Stimulated activated CD4-positive, alpha-beta T cell treated with anti-CD3 and anti-CD28 coated beads, Interleukin-4, amount 100 ng/mL, for 24 hours (primary cell): ENCODE measurements at regions not wholly inside any gene's neighbourhood (a gene's known extent, or its start where the extent isn't known, plus 50 kb on each side); places are given as distances from the start of the nearest gene placed in this dataset.
A peak's percentile ranks its signal among the peaks of the same experiment; 100 is the strongest.

ENCODE experiments used
- DNase-seq: peaks from one replicate; pipeline ENCODE4 v3.0.0-alpha.2; 2020

DNA sequence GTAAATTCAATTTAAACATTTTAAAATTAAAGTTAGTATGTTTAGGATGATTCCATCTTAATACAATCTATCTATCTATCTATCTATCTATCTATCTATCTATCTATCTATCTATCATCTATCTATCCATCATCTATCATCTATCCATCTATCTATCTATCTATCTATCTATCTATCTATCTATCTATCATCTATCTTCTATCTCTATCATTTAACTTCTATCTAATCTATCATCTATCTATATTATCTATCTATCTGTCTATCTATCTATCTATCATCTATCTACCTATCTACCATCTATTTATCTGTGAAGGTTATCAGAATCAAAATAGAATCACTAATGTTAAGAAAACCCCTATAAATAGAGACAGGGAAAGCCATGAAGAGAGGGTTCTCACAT, 78.3 kb downstream of the RAMP3 start:
- DNase-seq: no peak

DNA sequence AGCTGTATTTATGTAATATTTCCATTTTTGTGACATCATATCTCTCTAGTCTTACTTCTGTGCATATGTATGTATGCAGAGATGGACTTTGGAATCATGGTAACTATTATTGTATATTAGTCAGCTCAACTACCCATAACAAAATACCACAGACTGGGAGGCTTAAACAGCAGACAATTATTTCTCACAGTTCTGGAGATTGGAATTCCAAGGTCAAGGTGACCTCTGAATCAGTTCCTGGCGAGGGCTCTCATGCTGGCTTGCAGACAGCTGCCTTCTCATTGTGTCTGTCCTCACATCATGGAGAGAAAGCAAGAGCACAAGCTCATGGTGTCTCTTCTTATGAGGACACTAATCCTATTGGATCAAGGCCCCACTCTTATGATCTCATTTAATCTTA, 79.1 kb downstream of the RAMP3 start:
- no peak for DNase-seq

DNA sequence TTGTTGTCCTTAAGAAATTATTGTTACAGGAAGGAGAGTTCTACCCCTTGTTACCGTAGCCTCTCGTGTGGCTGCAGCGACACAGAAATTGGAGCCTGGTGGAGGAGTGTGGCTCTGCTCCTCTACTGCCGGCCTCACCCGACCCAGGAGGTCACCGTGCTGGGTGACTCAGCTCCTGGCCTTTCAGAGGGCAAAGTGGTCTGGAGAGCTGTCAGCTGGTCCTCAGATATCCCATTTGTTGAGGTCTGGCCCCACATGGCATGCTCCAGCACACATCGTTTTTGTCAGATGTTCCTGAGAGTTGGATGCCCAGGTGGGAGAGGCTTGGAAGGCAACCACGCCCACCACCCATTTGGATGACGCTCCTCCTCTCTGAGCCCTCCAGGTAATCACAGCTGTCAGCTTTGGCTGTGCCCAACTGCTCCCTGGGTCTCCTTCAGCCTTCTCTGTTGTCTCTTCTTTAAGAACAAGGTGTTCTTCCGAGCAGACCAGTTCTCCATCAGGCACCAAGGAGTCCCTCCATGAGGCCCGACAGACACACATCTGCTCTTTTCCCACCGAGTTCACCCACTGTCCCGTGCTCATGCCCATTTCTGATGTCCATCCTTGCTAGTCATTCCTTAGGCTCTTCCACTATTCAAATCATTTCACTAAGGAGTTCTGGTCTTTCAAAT, 80.3 kb downstream of the RAMP3 start:
- no peak for DNase-seq

DNA sequence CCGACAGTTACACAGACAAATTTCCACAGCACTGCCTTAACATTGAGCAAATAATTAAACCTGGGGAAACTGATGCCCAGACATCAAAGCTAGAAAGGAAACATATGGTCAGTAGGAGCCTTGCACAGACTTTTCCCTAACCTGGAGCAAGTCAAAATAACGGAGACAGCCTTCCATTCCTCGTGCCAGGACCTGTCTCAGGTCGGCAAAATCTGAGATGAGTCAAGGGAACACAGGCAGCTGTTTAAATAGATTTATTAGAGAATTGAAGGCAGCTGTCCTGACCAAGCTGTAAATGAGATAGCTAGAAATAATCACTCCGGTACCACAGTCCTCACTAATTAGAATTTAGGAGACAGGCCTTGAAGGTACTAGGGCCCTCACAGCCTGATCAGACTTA, 81.2 kb downstream of the RAMP3 start:
- DNase-seq: no peak

DNA sequence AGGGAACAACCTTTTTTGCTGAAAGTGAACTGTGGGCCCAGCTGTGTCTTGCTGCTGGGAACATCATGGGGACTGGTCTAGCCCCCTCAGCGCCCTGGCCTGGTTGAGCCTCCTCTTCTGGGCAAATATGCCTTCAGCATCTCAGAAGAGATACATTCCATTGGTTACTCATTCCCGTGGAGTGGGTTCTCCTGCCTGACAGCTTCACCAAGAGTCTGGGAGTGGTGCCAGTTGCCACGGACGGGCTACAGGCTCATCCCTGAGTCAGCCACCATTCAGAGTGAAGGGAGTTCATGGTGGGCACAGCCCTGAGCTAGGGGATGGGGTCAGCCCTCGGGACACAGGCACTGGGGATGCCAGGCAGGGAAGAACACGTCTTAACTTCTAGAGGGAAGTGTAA, 81.9 kb downstream of the RAMP3 start:
- no peak for DNase-seq

DNA sequence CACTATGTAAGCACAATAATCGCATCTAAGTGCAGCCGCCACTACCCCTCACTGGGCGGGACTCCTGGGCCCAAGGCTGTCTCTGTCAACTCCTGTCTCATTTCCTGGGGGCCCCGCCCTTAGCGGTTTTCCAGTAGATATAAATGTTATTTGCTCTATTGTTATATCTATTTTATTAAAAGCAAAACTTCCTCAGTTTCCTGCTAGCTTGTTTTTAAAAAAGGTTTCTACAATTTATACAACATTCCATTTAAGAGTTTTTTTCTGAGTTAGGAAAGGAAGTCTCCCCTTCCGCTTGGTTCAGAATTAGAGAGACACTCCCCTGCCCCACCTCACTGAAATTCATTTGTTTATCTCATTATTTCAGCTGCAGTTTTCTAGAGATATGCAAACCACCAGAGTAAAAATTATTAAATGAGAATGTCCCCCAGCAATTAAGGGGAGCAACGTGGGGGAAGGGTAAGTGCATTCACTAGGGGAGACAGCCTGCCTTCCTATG, 82.7 kb downstream of the RAMP3 start:
- no peak for DNase-seq

DNA sequence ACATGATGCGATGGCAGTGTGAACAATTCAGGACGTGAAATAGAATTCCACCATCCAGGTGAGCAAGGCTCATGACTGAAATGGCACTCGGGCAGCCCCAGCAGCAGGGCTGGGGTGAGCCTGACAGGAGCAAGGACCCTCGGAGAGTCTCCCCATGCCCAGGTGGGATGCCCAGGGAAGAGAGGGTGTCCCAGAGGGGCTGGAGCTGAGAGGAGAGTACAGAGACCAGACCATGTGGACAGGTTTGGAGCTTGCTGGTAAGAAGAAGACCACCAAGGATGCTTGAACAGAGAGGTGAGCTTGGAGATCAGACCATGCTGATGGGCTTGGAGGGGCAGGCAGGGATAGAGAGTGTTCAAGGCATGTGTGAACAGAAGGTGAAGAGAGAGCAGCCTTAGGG, 83.3 kb downstream of the RAMP3 start:
- DNase-seq: no peak

DNA sequence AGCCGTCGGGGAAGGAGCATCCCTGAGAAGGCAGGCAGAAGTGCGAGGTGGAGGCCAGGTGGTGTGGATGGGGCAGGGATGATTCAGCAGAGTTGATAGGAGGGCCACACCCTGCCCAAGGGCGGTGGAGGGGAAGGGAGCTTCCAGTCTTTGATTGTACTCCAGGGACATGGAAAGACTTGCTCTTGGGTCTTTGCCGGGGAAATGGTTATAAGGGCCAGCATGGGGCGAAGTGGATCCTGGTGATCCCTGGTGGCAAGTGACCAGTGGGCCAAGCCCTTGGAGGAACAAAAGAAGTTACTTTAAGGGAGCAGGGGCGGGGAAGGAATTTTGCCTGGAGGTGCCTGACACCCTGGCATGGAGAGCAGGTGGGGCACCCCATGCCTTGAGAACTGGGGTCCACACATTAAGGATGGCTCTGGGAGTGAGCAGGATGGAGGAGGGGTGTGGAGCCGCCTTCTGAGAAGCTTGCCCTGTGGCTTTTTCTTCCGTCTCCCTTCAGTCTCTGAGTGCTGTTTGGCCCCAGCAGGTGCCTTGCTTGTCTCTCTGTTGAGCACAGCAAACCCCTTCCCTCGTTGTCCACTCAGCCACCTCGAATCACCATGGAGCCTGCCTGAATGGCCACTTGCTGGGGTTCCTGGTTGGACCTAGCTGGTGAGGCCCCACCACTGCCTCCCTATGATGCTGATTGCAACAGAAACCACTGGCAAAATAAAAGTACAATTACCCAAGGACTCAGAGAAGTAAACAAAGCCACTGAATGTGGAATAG, 83.9 kb downstream of the RAMP3 start:
- no peak for DNase-seq

DNA sequence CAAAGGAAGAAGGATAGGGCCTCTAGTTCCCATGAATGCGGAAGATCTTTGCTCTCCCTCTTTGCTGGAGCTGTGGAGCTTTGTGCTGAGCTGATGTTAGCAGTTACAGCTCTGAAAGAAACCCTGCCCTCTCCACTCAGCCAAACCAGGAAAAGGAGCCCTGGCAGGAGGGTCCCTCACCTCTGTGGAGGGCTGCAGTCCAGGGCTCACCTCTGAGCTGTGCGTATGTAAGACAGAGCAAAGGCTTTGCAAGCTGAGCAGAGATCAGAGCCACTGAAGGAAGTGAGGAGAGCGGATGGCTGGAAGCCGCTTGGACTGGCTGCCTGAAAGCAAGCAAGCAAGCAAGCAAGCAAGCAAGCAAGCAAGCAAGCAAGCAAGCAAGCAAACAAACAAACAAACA, 84.7 kb downstream of the RAMP3 start:
- no peak for DNase-seq

DNA sequence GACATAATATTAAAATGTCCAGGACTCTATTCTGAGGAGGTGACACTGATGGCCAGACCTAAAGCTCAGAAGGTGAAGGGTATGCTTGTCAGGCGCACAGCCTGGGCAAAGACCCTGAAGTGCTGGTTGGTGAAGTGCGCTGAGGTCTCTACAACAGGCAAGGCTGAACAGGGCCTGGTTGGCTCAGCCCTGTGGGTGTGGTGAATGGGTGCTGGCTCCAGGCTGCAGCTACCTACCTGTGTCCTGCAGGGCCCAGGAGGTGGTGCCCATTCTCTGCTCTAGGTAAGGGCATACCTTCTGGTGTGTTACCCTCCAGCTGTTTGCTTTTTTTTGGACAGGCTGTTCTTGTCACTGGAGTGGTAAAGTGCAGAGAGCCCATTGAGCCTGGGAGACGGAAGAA, 85.1 kb downstream of the RAMP3 start:
- DNase-seq: no peak

DNA sequence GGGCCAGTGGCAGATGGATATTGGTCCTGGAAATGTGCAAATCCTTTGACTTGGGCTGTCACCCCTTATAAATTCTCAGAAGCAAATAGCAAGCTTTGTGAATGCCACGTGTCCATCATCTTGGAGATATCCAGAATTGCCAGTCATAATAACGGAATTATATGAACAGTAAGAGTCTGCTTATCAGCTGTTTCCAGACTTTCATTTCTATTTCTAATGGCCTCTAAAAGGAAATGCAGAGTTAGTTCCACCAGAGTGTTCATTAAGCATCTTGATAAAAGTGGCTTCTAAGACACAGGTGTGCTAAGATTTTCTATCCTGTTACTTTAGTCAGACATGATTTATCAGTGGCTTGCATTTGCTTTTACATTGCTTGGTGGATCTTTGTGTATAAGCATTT, 87.4 kb downstream of the RAMP3 start:
- DNase-seq: no peak

DNA sequence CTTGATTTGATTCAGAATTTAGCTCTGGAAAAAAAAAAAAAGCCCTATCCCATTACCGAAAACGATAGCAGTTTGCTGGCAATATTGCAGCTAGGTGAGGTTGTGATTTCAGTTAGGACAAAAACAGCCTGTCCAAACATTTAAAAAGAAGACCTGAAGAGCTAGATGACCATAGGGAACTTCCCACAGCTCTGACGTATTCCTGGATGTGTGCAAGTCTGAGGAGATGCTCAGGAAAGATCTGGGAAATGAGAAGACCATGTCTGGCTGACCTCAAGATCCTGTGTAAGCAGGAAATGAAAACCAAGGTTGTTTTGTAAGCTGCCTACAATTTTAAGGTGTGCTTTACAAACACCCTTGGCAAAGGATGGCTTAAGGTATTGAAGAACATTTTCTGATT, 88.7 kb downstream of the RAMP3 start:
- no peak for DNase-seq

DNA sequence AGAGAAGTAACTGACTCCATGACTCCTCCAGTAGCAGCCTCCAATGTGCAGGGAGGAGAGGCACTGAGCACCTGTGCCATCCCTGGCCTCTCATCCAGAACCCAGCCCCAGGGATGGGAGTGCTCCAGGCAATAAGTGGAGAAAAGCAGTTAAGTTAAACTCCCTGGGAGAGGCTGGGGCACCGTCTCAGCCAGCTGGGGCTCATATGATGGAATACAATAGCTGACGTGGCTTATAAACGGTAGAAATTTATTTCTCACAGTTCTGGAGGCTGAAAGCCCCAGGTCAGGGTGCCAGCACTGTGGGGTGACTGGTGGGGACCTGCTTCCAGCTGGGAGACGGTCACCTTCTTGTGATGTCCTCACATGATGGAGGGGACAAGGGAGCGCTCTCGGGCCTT, 94.7 kb downstream of the RAMP3 start:
- no peak for DNase-seq

DNA sequence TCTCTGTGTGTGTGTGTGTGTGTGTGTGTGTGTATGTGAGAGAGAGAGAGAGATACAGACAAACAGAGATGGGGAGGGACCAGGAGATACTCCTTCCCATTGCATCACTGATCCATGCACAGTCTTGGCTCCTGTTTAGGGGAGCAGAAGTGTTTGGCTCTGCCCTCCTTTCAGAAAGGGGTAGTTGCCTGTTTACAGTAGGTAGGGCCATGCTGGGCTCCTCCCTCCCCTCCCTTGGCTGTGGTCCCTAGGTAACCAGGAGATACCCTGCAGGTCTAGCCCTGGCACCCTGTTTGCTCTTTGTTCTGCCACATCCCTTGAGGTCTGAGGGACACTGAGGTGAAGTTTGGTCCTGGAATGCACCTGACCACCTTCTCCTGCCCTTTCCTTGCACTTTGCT, 95.3 kb downstream of the RAMP3 start:
- DNase-seq: no peak

DNA sequence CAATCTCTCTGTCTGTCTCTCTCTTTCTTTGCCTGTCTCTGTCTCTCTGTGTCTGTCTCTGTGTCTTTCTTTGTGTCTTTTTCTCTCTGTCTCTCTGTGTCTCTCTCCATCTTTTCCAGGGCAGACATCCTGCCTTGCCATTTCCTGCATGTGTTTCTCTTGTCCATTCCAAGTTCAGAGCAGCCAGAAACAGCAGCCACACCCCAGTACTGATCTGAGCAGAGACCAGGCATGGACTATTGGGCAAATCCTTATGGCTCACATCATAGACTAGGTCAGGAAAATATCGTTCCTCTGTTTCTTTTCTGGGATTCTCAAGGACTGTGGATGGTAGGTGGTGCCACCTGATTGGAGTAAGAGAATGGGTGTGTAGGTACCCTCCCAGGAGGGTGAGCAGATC, 95.8 kb downstream of the RAMP3 start:
- no peak for DNase-seq

DNA sequence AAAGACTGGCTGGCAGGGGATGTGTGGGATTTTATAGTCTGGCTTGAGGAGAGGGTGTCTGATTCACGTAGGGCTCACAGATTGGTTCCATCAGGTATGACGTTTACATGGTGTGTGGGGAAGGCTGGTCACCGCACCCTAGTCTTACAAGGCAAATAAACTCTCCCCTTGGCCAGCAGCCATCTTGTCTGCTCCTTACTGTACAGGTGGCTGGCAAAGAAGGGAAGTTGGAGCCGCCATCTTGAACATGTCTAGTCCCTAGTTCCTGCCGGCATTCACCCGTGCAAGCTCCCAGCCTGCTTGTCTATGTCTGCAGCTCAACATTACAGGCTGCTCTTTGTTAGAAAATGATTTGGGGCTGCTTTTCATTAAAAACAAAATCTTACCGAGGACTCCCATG, 97.6 kb downstream of the RAMP3 start:
- DNase-seq: no peak

DNA sequence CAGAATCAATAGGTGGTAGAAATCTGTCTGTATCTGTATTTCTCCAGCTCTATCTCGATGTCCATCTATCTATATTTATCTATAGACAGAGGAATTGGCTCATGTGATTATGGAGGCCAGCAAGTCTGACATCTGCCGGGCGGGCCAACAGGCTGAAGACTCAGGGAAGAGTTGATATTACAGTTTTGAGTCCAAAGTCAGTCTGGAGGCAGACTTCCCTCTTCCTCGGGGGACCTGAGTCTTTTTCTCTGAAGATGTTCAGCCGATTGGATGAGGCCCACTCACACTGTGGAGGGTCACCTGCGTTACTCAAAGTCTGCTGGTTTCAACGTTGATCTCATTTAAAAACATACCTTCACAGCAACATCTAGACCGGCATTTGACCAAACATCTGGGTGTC, 98.7 kb downstream of the RAMP3 start:
- DNase-seq: no peak

DNA sequence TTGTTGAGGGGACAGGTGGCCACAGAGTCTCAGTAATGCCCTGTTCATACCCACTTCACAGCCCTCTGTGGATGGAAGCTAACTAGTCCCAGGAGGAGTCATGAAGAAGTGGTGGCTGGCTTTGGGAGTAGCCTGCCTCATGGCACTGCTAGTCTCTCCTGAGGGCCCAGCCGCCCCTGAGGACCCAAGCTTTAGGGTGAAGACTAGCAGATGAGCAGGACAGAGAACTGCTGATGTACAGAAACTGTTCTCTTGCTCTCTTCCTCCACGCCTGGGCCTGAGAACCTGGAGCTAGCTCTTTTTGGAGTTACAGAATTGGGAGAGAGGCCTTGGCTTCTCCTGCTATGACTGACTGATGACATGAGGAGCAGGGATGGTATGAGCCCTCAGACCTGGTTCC, 99.2 kb downstream of the RAMP3 start:
- no peak for DNase-seq

DNA sequence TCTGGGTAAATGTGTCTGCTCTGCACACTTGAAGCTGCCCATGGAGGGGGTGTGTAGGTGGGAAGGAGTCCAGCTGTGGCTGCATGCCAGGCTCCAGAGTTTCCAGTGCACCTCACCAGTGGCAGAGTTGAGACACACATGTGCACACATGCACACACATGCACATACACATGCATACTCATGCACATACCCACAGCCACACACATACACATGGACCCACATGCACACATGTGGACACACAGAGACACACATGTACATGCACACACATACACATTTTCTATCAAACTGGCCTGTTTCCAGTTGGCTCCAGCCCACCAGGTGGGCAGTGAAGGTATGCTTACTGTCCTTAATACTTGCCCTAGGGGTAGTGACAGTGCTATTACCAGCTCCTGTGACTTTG, 99.7 kb downstream of the RAMP3 start:
- DNase-seq: no peak

DNA sequence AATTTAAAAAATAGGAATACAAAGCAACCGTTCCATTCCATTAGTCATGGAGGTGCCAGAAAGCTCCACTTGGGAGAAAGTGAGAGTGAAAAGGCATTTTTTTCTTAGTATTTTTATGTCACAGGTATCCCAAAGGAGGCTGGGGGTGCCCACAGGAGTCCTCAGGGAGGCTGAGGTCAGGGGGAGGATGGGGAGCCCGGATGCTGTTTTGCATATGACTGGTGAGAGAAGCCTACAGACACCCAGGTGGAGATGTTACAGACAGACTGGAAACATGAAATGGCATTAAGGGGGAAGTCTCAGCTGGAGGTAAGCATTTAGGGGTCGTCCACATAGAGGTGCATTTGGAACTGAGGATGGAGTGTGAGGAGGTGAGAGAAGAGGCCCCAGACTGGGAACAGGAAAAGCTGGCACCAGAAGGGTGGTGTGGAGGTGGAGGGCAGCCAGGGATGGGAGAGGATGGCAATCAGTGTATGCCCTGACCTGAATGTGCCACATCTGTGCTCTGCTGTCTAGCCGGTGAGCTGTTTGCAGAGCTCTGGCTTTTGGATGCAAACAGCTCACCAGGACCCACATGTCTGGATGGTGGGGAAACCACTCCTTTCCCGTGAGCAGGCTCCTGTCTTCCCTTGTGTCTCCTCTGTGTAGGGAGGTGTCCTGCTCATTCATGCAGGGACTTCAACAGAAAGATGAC, 101.1 kb downstream of the RAMP3 start:
- DNase-seq: no peak

DNA sequence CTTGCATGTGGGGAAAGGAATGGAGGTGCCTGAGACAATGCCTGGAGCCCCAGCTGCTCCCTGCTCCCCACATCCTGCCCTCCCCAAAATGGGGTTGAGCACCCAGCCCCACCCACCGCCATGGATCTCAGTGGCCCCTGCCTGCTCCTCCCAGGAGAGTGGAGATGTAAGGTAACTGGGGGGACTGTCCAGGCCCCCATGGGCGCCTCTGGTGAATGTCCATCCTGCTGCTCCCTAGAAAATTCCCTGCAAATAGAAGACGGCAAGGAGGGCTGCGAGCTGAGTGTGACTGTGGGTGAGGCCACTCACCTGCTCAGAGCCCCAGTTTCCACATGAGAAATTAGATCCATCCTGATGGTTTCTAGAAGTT, 101.6 kb downstream of the RAMP3 start:
- no peak for DNase-seq

DNA sequence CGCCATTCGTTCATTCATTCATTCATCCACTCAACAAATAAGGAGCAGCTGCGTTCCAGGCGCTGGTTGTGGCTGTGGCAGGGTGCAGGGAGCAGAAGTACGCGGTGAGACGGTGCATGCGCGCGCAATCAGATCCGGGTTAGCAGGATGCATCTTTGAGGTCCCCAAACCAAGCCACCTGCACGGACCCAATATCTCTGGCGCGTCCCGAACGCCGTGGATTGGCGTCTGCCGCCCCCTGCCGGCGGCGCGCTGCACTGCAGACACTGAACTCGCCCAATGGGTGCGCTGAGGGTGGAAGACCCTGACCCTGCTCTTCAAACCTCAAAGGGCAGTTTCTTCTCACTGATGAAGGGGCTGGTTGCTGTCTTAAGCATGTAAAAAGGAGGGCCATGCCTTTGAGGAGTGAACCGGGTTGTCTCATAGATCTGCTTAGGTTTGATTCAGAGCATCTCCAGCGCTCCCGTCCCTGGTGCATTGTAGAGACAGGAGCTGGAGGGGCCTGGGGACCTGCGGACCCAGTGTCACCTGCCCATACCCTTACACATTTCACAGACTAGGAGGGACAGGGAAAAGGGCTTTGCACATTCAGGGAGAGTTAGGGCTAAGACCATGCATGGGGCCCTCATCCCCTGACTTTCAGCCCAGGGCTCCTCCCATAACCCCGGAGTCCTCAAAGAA, 102.5 kb downstream of the RAMP3 start:
- DNase-seq: peak; percentile 77

DNA sequence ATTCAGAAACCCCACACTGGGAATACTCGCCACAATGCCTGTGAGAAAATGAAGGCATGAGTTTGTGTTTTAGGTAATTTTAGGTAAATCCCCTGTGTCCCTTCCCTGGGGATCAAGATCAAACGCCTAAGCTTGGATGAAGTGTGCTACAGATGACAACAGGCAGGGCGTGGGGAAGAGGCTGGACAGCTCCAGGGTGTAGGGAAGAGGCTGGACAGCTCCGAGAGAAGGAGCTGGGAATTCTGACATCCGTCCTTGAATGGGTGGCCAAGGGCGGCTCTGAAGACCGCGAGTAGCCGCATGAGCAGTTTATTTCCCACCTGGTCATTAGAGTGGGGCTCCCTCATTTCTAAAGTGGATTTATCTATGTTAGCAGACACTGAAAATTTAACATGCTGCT, 109.7 kb downstream of the RAMP3 start:
- DNase-seq: no peak

DNA sequence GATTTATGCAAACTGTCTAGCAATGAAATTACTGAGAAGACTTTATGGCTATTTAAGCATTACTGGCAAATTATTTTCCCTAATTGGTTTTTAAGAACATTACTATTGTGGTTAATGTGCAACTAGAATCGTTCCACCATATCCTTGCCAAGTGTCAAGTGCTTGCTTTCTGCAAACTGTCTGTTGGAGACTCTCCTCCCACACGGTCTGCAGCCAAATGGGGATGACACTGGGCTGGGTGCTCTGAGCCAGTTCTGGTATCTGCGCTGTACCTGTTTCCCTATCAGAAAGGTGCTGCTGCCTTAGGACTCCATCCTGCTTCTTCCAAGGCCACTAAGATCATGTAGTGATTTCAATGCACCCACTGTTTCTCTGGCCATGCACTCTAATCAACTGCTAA, 110.4 kb downstream of the RAMP3 start:
- DNase-seq: no peak
